Neural cell (in vitro differentiated cells): ENCODE measurements at regions not wholly inside any gene's neighbourhood (a gene's known extent, or its start where the extent isn't known, plus 50 kb on each side); places are given as distances from the start of the nearest gene placed in this dataset.
A peak's percentile ranks its signal among the peaks of the same experiment; 100 is the strongest.

ENCODE experiments used
- H2AFZ ChIP-seq: fragments of 200-600, 300-800 bp; sonication (generic), shearing (Covaris generic); 2 replicates; pipeline ENCODE4 v1.6.0; 2014; ENCODE audit warnings: low read depth, mild to moderate bottlenecking, antibody characterized with exemption, low read length, moderate library complexity
- H3F3A ChIP-seq: fragments of 200-600 bp; shearing (Covaris generic); 2 replicates; pipeline ENCODE4 v1.6.1; 2016; ENCODE audit warnings: mild to moderate bottlenecking, moderate library complexity, mixed read lengths, antibody characterized with exemption, low read length; ENCODE audit not compliant: insufficient read depth, poor library complexity, severe bottlenecking
- H3K27ac ChIP-seq: fragments of 200-600, 300-800 bp; sonication (generic), shearing (Covaris generic); 2 replicates; pipeline ENCODE4 v1.5.1; 2014; ENCODE audit warnings: mild to moderate bottlenecking, low read length, moderate library complexity
- H3K27me3 ChIP-seq: fragments of 300-800, 200-600 bp; sonication (generic), shearing (Covaris generic); 2 replicates; pipeline ENCODE4 v1.6.0; 2014; ENCODE audit warnings: mild to moderate bottlenecking, low read depth, low read length, moderate library complexity; ENCODE audit not compliant: insufficient read depth
- H3K36me3 ChIP-seq: fragments of 300-800, 200-600 bp; sonication (generic), shearing (Covaris generic); 2 replicates; pipeline ENCODE4 v1.5.1; 2014; ENCODE audit warnings: mild to moderate bottlenecking, antibody characterized with exemption, low read length, moderate library complexity; ENCODE audit not compliant: insufficient read depth
- H3K4me2 ChIP-seq: fragments of 300-800, 200-600 bp; sonication (generic), shearing (Covaris generic); 2 replicates; pipeline ENCODE4 v1.6.0; 2014; ENCODE audit warnings: mild to moderate bottlenecking, low read length
- H3K4me3 ChIP-seq: fragments of 300-800, 200-600 bp; sonication (generic), shearing (Covaris generic); 2 replicates; pipeline ENCODE4 v1.5.1; 2014; ENCODE audit warnings: mild to moderate bottlenecking, low read length, moderate library complexity
- H3K79me2 ChIP-seq: fragments of 200-600 bp; shearing (Covaris generic); replicated peaks from 2 replicates; pipeline ENCODE4 v1.6.0; 2014; ENCODE audit warnings: mild to moderate bottlenecking, low read length, moderate library complexity; ENCODE audit not compliant: insufficient read depth
- H3K9ac ChIP-seq: fragments of 300-800, 200-600 bp; sonication (generic), shearing (Covaris generic); 2 replicates; pipeline ENCODE4 v1.6.1; 2016; ENCODE audit warnings: mild to moderate bottlenecking, low read length, mixed read lengths
- H3K9me2 ChIP-seq: fragments of 200-600 bp; shearing (Covaris generic); 2 replicates; pipeline ENCODE4 v1.6.1; 2016; ENCODE audit warnings: mild to moderate bottlenecking, low read length, mixed read lengths; ENCODE audit not compliant: insufficient read depth
- H3K9me3 ChIP-seq: fragments of 200-600, 300-800 bp; sonication (generic), shearing (Covaris generic); 2 replicates; pipeline ENCODE4 v1.6.1; 2016; ENCODE audit warnings: mild to moderate bottlenecking, mixed run types, low read length, moderate library complexity, mixed read lengths
- H4K20me1 ChIP-seq: fragments of 200-600 bp; shearing (Covaris generic); 2 replicates; pipeline ENCODE4 v1.6.1; 2016; ENCODE audit warnings: mild to moderate bottlenecking, mixed run types; ENCODE audit not compliant: insufficient read depth
- EP300 ChIP-seq: fragments of 450-650 bp; conservative IDR thresholded peaks from 2 replicates; pipeline ENCODE4 v1.6.1; 2014; ENCODE audit warnings: antibody characterized with exemption, mild to moderate bottlenecking, moderate library complexity; ENCODE audit not compliant: poor library complexity, severe bottlenecking
- EZH2 ChIP-seq: fragments of 200-600, 300-800 bp; shearing (Covaris generic), sonication (generic); IDR thresholded peaks from 2 replicates; pipeline ENCODE4 v1.6.1; 2014; ENCODE audit warnings: antibody characterized with exemption, low read length, borderline replicate concordance, mild to moderate bottlenecking; ENCODE audit not compliant: insufficient read depth, poor library complexity, severe bottlenecking
- MXI1 ChIP-seq: fragments of 450-650 bp; conservative IDR thresholded peaks from 2 replicates; pipeline ENCODE4 v1.6.1; 2014; ENCODE audit warnings: antibody characterized with exemption, mild to moderate bottlenecking; ENCODE audit not compliant: poor library complexity, severe bottlenecking
- POLR2AphosphoS5 ChIP-seq: IDR thresholded peaks from 2 replicates; pipeline ENCODE4 v1.6.1; 2012
- RAD21 ChIP-seq: fragments of 450-650 bp; conservative IDR thresholded peaks from 2 replicates; pipeline ENCODE4 v1.6.1; 2014; ENCODE audit warnings: antibody characterized with exemption, mild to moderate bottlenecking, moderate library complexity
- SMC3 ChIP-seq: fragments of 450-650 bp; conservative IDR thresholded peaks from 2 replicates; pipeline ENCODE4 v1.6.1; 2014; ENCODE audit warnings: antibody characterized with exemption, mild to moderate bottlenecking, moderate library complexity; ENCODE audit not compliant: poor library complexity
- TAF1 ChIP-seq: IDR thresholded peaks from 2 replicates; pipeline ENCODE4 v1.6.1; 2012; ENCODE audit warnings: low read depth
- TF ChIP-seq, protein P1 (sequence below): fragments of 450-650 bp; IDR thresholded peaks from 2 replicates; pipeline ENCODE4 v1.5.1; 2014; ENCODE audit warnings: antibody characterized with exemption, mild to moderate bottlenecking, moderate library complexity; ENCODE audit not compliant: poor library complexity, severe bottlenecking
- TF ChIP-seq, protein P2 (sequence below): IDR thresholded peaks from 2 replicates; pipeline ENCODE4 v1.6.1; 2012; ENCODE audit warnings: borderline replicate concordance

DNA sequence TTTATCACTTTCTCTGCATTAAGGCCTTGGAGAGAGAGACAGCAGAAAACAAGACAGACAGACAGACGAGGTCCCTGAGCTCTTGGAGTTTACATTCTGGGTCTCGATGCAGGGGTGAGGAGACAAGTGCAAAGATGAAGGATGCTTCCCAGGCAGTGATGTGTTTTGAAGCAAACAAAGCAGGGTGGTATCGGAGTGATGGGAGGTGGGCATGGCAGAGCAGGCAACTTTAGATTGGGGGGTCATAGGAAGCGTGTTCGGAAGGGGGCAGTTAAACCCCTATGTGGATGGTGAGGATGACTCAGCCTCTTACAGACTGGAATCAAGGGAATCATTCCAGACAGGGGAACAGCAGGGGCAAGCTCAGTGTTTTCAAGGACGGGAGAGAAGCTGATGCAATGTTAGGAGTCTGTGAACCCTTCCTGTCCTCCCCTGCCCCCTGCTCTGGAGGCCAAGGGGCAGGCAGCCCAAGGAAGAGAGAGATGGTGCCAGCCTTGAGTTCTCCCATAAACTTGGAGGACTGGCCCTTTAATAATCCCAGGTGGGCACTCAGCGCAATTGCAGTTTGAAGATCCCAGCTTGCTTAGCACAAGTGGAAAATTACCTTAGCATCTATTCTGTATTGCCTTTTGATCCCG is 180.2 kb downstream of the CHST1 start:
- Histone ChIP-seq H3K36me3 (no peaks in the 10 kb centered on the region), H3K9me3 (no peaks in the 10 kb centered on the region), H3K79me2 (no peaks in the 10 kb centered on the region), H3F3A (no peaks in the 10 kb centered on the region), H4K20me1 (no peaks in the 10 kb centered on the region), H3K4me2 (no peak overlapping the region), H2AFZ (no peak overlapping the region), H3K9me2 (no peaks in the 10 kb centered on the region), H3K9ac (no peak overlapping the region), H3K4me3 (no peak overlapping the region), H3K27me3 (no peaks in the 10 kb centered on the region), H3K27ac (no peak overlapping the region)
- TF ChIP-seq, protein P1, sequence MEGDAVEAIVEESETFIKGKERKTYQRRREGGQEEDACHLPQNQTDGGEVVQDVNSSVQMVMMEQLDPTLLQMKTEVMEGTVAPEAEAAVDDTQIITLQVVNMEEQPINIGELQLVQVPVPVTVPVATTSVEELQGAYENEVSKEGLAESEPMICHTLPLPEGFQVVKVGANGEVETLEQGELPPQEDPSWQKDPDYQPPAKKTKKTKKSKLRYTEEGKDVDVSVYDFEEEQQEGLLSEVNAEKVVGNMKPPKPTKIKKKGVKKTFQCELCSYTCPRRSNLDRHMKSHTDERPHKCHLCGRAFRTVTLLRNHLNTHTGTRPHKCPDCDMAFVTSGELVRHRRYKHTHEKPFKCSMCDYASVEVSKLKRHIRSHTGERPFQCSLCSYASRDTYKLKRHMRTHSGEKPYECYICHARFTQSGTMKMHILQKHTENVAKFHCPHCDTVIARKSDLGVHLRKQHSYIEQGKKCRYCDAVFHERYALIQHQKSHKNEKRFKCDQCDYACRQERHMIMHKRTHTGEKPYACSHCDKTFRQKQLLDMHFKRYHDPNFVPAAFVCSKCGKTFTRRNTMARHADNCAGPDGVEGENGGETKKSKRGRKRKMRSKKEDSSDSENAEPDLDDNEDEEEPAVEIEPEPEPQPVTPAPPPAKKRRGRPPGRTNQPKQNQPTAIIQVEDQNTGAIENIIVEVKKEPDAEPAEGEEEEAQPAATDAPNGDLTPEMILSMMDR, result peak; percentile 45
- no peak for TF ChIP-seq EZH2

DNA sequence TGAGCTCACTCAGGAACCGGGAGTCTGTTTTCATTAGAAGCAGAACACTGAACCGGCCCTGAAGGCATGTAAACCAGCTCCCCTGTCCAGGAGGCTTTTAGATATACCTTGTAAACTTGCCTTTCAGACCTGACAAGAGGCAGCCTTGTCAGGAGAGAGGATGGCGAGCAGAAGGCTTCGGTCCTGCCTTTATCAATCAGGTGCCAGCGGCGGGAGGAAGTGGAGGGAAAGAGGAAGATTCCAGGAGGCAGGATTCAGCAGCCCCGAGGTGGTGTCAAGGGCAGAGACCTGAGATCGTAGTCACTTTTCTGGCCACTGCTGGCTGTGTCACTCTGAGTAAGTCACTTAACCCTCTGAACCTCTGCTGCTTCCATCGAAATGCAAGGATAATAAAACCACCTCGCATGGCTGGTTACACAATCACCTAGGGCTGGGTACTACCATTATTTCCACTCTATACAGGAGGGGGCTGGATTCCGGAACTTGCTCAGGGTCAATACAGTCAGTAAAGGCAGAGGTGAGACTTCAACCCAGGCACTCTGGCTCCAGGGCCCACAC is 181.0 kb downstream of the CHST1 start:
- H3K9me2 ChIP-seq, result no peaks in the 10 kb centered on the region
- H4K20me1 ChIP-seq, result no peaks in the 10 kb centered on the region
- H3K36me3 ChIP-seq, result no peaks in the 10 kb centered on the region
- no peak overlapping the region for H3K4me3 ChIP-seq
- H3F3A ChIP-seq, result no peaks in the 10 kb centered on the region
- H3K9me3 ChIP-seq, result no peaks in the 10 kb centered on the region
- TF ChIP-seq, protein P2, sequence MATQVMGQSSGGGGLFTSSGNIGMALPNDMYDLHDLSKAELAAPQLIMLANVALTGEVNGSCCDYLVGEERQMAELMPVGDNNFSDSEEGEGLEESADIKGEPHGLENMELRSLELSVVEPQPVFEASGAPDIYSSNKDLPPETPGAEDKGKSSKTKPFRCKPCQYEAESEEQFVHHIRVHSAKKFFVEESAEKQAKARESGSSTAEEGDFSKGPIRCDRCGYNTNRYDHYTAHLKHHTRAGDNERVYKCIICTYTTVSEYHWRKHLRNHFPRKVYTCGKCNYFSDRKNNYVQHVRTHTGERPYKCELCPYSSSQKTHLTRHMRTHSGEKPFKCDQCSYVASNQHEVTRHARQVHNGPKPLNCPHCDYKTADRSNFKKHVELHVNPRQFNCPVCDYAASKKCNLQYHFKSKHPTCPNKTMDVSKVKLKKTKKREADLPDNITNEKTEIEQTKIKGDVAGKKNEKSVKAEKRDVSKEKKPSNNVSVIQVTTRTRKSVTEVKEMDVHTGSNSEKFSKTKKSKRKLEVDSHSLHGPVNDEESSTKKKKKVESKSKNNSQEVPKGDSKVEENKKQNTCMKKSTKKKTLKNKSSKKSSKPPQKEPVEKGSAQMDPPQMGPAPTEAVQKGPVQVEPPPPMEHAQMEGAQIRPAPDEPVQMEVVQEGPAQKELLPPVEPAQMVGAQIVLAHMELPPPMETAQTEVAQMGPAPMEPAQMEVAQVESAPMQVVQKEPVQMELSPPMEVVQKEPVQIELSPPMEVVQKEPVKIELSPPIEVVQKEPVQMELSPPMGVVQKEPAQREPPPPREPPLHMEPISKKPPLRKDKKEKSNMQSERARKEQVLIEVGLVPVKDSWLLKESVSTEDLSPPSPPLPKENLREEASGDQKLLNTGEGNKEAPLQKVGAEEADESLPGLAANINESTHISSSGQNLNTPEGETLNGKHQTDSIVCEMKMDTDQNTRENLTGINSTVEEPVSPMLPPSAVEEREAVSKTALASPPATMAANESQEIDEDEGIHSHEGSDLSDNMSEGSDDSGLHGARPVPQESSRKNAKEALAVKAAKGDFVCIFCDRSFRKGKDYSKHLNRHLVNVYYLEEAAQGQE, result no peak
- TF ChIP-seq RAD21 (no peak), SMC3 (no peak), EP300 (no peak), EZH2 (no peak), MXI1 (no peak), TAF1 (no peak), POLR2AphosphoS5 (no peak)
- TF ChIP-seq, protein P1, result no peak
- no peak overlapping the region for H2AFZ ChIP-seq
- no peak overlapping the region for H3K4me2 ChIP-seq
- no peak overlapping the region for H3K27ac ChIP-seq
- no peaks in the 10 kb centered on the region for H3K27me3 ChIP-seq
- H3K9ac ChIP-seq, result no peak overlapping the region
- no peaks in the 10 kb centered on the region for H3K79me2 ChIP-seq
